Smooth muscle cell (in vitro differentiated cells): ENCODE measurements at regions not wholly inside any gene's neighbourhood (a gene's known extent, or its start where the extent isn't known, plus 50 kb on each side); places are given as distances from the start of the nearest gene placed in this dataset.

ENCODE experiments used
- DNase-seq: peaks from one replicate; lab custom pipeline; 2025; ENCODE audit not compliant: unreplicated experiment; lab: John Stamatoyannopoulos, UW
- H2AFZ ChIP-seq: fragments of 200-600 bp; sonication (generic); 2 replicates; pipeline ENCODE4 v1.6.0; 2016; ENCODE audit warnings: antibody characterized with exemption, low read depth, mild to moderate bottlenecking
- H3F3A ChIP-seq: fragments of 200-600 bp; sonication (generic); 2 replicates; pipeline ENCODE4 v1.6.0; 2017; ENCODE audit warnings: antibody characterized with exemption, low read depth
- H3K27ac ChIP-seq: fragments of 200-600 bp; sonication (generic); 2 replicates; pipeline ENCODE4 v1.5.1; 2016; ENCODE audit warnings: low read depth, mild to moderate bottlenecking
- H3K27me3 ChIP-seq: fragments of 200-600 bp; sonication (generic); 2 replicates; pipeline ENCODE4 v1.6.1; 2016; ENCODE audit warnings: low read depth, mild to moderate bottlenecking
- H3K36me3 ChIP-seq: fragments of 200-600 bp; sonication (generic); 2 replicates; pipeline ENCODE4 v1.5.1; 2016; ENCODE audit warnings: low read depth
- H3K4me1 ChIP-seq: fragments of 200-600 bp; sonication (generic); 2 replicates; pipeline ENCODE4 v1.5.1; 2016; ENCODE audit warnings: low read depth
- H3K4me2 ChIP-seq: fragments of 200-600 bp; sonication (generic); 2 replicates; pipeline ENCODE4 v1.6.0; 2016; ENCODE audit warnings: mild to moderate bottlenecking
- H3K4me3 ChIP-seq: fragments of 200-600 bp; sonication (generic); 2 replicates; pipeline ENCODE4 v1.5.1; 2016; ENCODE audit warnings: mild to moderate bottlenecking
- H3K79me2 ChIP-seq: fragments of 200-600 bp; sonication (generic); 2 replicates; pipeline ENCODE4 v1.6.0; 2016; ENCODE audit warnings: low read depth, mild to moderate bottlenecking
- H3K9ac ChIP-seq: fragments of 200-600 bp; sonication (generic); 2 replicates; pipeline ENCODE4 v1.6.0; 2016; ENCODE audit warnings: low read depth
- H3K9me3 ChIP-seq: fragments of 200-600 bp; sonication (generic); replicated peaks from 2 replicates; pipeline ENCODE4 v1.5.1; 2016; ENCODE audit warnings: low read depth
- H4K20me1 ChIP-seq: fragments of 200-600 bp; sonication (generic); 2 replicates; pipeline ENCODE4 v1.6.0; 2016; ENCODE audit warnings: low read depth
- CTCF ChIP-seq: fragments of 200-600 bp; sonication (generic); IDR thresholded peaks from 2 replicates; pipeline ENCODE4 v1.5.1; 2017; ENCODE audit warnings: borderline replicate concordance, mild to moderate bottlenecking, antibody characterized with exemption; ENCODE audit not compliant: insufficient read depth, poor library complexity, severe bottlenecking
- WGBS: methylation state at CpG from one replicate; pipeline ENCODE4 v1.1.7; 2016; ENCODE audit warnings: low lambda C conversion rate; 5-methylcytosine and 5-hydroxymethylcytosine counted together

DNA sequence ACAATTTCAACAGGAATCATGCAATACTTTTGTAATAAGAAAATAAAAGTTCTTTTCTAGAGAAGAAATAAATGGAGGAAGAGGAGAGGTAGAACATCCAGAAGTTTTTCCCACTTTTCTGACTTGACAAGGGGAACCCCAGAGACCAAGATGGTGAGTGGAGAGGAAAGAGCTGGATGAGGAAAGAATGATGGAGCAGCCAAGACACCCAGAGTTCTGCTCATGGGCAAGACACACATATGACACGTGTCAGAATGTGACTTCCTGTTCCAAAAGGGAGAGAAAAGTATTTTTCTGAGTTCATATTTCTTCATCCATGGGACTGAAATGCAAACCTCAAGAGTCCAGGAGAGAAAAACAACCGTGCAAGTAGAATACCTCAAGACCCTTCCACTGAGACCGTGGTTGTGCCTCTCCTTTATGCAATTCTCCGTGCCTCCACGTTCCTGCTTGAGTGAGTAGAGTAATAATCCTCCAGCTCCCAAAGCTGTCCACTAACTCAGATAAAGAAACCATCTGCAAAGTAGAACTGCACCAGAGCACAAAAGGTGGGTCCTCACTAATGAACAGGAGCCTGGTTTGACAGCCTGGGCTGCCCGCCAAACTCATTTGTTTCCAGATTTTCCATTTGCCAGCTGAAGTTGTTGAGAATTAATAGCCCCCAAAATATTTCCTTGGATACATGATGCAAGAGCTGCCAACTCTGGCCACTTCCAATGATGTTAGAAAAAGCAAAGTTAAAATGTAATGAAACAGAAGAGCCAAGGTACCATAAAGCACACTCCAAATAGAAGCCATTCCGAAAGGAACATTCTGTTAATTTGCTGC lies 272.6 kb upstream of the IGF1R start:
- Histone ChIP-seq H3K27ac (no peak overlapping the region), H3K9ac (no peak overlapping the region), H3F3A (no peaks in the 10 kb centered on the region), H3K9me3 (no peaks in the 10 kb centered on the region), H3K36me3 (no peaks in the 10 kb centered on the region), H2AFZ (no peak overlapping the region), H3K4me3 (no peak overlapping the region), H3K79me2 (no peaks in the 10 kb centered on the region), H3K27me3 (no peaks in the 10 kb centered on the region), H4K20me1 (no peaks in the 10 kb centered on the region), H3K4me2 (no peak overlapping the region), H3K4me1 (no peaks in the 10 kb centered on the region)
- TF ChIP-seq CTCF, result no peak
- no peak for DNase-seq
- WGBS, result 82% methylated on average over 7 of the region's 7 CpGs

DNA sequence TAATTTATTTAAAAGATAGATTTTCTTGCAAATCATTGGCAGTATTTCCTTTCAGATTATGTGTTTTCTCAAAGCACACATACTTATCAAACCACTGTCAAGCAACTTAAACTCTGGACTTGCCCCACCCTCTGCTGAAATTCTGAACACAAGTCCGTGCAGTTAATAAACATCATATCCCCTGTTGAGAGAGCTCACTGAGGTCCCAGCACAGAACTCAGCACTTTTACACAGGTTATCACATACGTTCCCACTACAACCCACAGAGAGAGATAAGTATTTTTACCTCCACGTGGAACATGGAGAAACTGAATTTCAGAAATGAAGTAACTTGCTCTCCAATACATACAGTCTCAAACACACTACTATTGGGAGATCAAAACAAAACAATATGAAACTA lies 267.6 kb upstream of the IGF1R start:
- no peak overlapping the region for H2AFZ ChIP-seq
- DNase-seq, result no peak
- 85% methylated on average over 3 of the region's 3 CpGs for WGBS
- no peak overlapping the region for H3K4me3 ChIP-seq
- no peaks in the 10 kb centered on the region for H3K79me2 ChIP-seq
- no peaks in the 10 kb centered on the region for H4K20me1 ChIP-seq
- H3K4me1 ChIP-seq, result no peaks in the 10 kb centered on the region
- no peaks in the 10 kb centered on the region for H3K9me3 ChIP-seq
- no peak overlapping the region for H3K4me2 ChIP-seq
- no peak overlapping the region for H3K27ac ChIP-seq
- no peak for TF ChIP-seq CTCF
- H3K27me3 ChIP-seq, result peaks cover under 1% of the 10 kb centered on the region
- no peak overlapping the region for H3K9ac ChIP-seq
- H3K36me3 ChIP-seq, result no peaks in the 10 kb centered on the region
- no peaks in the 10 kb centered on the region for H3F3A ChIP-seq

GRCh38 chr15:98381446-98381845 lies 266.9 kb upstream of the IGF1R start:
- Histone ChIP-seq H3K27me3 (peaks cover 3% of the 10 kb centered on the region), H3K9ac (no peak overlapping the region), H3K27ac (no peak overlapping the region), H3K79me2 (no peaks in the 10 kb centered on the region), H3K4me1 (no peaks in the 10 kb centered on the region), H4K20me1 (no peaks in the 10 kb centered on the region), H3F3A (no peaks in the 10 kb centered on the region), H3K4me2 (no peak overlapping the region), H3K9me3 (no peaks in the 10 kb centered on the region), H2AFZ (no peak overlapping the region), H3K4me3 (no peak overlapping the region), H3K36me3 (no peaks in the 10 kb centered on the region)
- no peak for DNase-seq
- no peak for TF ChIP-seq CTCF
- 59% methylated on average over 2 of the region's 2 CpGs for WGBS

DNA sequence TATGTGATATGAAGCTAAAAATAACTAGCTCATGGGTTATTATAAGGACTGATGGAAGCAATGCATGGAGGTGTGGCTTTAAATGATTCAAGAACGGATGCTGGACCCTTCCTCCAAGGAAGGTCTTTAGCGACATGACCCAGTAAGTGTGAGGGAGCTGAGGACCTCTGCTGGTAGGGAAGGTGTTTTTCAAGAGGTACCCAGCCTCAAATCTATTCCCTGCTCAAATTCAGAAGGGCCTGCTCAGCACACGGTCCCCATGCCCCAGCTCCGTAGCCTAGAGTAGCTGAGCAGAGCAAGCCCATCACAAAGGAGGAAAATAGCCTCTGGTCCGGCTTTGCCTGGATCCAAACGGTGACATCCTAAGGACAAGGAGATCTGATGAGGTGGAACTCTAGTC lies 266.2 kb upstream of the IGF1R start:
- Histone ChIP-seq H3K4me2 (no peak overlapping the region), H3K36me3 (no peaks in the 10 kb centered on the region), H2AFZ (no peak overlapping the region), H3K9ac (no peak overlapping the region), H3K4me3 (no peak overlapping the region), H3K79me2 (no peaks in the 10 kb centered on the region), H3K4me1 (no peaks in the 10 kb centered on the region), H3K9me3 (no peaks in the 10 kb centered on the region), H3F3A (no peaks in the 10 kb centered on the region), H4K20me1 (no peaks in the 10 kb centered on the region), H3K27me3 (peaks cover 3% of the 10 kb centered on the region), H3K27ac (no peak overlapping the region)
- WGBS, result 50% methylated on average over 6 of the region's 6 CpGs
- DNase-seq, result no peak
- no peak for TF ChIP-seq CTCF
